Inflammatory macrophage treated with lipopolysaccharide for 4 hours (primary cell): ENCODE measurements at regions not wholly inside any gene's neighbourhood (a gene's known extent, or its start where the extent isn't known, plus 50 kb on each side); places are given as distances from the start of the nearest gene placed in this dataset.
A peak's percentile ranks its signal among the peaks of the same experiment; 100 is the strongest.

Source experiments
- DNase-seq: peaks from one replicate; pipeline ENCODE4 v3.0.0-alpha.2; 2020

- DNase-seq = no peak
These were observed 217.0 kb upstream of the TARS1 start for GRCh38 chr5:33223563-33224284.

- DNase-seq = no peak
These were observed 216.3 kb upstream of the TARS1 start for GRCh38 chr5:33224285-33224961.

GRCh38 chr5:33227247-33227646 lies 213.5 kb upstream of the TARS1 start:
- no peak for DNase-seq

GRCh38 chr5:33227746-33228145 lies 213.0 kb upstream of the TARS1 start:
- no peak for DNase-seq

GRCh38 chr5:33228149-33228548 lies 212.6 kb upstream of the TARS1 start:
- DNase-seq = no peak

DNA sequence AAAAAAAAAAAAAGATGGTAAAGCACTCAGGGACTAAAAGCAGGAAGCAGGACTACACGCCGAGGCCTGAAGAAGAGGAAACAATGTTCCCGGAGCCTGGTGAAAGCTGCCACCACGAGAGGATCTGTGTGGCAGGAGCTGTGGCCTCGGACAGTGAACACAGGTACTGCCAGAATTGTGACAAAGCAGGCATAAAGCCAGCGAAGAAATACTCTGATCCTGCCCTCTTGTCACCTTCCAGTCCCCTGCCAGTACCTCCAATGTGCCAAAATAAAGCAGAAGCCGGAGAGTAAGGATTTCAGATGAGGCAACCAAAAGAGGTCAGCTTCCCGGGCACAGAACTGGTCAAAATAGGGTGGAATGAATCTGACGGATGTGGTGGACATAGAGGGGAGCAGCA lies 211.5 kb upstream of the TARS1 start:
- no peak for DNase-seq

GRCh38 chr5:33230467-33231078 lies 210.2 kb upstream of the TARS1 start:
- DNase-seq = no peak

GRCh38 chr5:33231214-33231710 lies 209.5 kb upstream of the TARS1 start:
- DNase-seq = no peak

DNA sequence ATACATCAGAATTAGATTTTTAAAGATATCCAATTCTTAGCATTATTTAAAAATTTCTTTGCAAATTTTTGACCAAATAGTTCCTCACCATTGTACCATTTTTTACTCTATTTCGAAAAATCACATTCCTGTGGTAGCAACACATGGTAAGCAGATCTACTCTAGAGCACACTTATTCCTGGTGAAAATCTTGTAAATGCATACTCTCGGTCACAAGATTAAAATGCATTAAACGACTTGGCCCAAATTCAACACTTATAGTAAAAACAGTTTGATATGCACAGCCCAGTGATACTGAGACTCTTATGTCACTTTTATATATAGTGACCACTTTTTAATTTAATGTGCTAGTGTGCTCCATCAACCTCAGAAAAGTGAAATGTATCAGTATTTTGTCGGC lies 208.8 kb upstream of the TARS1 start:
- no peak for DNase-seq

DNA sequence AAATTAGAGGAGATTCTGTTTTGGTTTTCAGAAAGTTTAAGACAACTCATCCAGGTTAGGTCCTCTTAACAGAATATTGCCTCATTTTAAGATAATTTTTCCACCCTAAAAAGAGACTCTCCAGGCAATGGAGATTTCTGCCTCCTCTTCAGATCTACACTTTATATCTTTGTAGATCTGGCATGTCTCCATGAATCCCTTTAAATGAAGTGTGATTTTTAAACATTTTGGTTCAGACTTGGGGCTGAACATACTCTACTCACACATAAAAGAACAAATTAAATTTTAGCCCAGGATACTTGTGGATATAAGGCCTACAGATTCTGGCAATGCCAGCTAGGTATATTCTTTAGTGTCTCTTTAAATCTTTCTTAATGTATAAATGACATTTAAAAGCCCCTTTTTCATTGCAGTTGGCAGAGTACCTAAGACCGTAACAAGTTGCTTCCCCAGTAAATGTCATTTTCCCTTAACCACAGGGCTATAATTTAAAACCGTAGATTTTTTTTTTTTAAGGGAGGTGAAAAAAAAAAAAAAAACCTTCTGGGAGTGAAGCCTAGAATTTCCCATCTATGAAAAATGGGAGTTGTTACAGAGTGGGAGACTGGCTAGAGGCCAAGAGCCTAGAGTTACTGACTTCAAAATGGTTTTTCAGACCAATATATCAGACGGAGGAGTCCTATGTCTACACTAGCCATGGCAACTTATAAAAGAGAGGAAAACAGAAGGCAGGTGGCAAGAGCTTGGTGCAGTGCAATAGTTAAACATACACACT lies 207.8 kb upstream of the TARS1 start:
- no peak for DNase-seq

DNA sequence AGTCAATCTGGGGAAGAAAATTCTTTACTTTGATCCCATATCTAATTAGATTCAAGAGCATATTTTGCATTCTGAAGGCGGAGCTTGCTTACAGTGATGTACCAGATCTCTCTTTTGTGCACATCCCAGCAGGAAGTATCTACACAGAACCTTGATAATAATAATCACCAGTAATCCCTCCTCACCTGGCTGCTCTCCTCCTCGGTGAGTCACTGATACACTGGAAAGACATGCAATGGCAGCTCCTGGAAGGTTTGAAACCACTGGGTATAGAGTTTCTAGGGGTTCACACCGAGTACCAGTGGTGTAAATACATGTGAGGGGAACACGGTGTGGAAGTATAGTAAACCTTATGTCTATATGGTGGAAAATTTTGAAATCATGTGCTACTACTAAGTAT lies 205.5 kb upstream of the TARS1 start:
- DNase-seq = no peak

- DNase-seq = no peak
These were observed 204.9 kb upstream of the TARS1 start for GRCh38 chr5:33235824-33236223.

- DNase-seq = peak; percentile 10
These were observed 203.3 kb upstream of the TARS1 start for GRCh38 chr5:33237471-33237870.

GRCh38 chr5:33238826-33239695 lies 201.7 kb upstream of the TARS1 start:
- no peak for DNase-seq

- DNase-seq = no peak
These were observed 200.2 kb upstream of the TARS1 start for GRCh38 chr5:33240558-33240957.

DNA sequence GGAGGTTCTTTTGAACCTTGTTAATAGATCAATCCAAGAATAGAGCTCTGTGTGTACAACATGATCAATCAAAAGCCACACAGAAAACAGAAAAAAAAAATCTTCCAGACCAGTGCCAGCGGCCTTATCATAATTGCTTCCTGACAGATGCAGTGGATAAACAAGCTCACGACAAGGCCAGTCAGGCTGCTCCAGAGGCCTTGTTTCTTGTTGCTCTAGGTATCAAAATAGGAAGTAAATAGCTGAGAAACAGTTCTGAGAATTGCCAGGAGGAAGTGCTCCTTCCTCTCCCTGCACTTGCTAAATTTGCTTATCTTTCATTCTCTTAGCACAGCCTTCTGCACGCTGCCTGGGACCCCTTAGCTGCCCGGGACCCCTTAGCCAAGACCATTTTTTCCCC lies 199.0 kb upstream of the TARS1 start:
- DNase-seq = peak; percentile 67

DNA sequence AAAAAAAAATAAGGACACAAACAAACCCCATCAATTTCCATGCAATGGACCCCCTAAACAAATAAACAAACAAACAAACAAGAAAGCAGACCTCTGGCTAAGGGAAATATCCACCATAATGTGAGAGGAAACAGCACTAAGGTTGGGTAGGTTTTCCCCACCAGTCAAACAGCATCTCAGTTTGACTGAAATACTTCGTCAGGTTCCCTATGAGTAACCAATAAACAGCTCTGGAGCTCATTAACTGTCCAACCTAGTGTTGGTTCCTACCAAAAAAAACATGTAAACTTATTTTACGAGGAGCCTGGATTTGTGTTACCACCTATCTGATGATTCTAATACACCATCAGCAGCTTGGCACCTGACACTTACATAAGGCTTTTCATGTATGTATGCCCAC lies 198.5 kb upstream of the TARS1 start:
- DNase-seq = no peak

GRCh38 chr5:33244441-33245150 lies 196.2 kb upstream of the TARS1 start:
- DNase-seq = no peak

DNA sequence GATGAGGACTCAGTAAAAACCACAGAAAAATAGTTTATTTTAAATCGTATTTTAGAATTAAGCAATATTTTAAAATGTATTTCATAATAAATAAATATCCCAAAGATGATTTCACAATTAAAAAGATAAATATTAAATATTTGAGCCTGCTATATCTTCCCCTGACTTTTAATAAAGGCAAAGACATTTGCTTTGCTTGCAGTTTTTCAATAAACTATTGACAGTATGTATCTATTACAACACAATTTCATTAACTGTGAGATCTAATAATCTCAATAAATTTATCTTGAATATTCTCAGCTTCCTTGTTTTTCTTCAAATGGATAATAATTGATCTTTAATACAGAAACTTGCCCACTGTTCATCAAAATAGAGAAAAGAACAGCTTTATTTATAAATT lies 186.2 kb upstream of the TARS1 start:
- no peak for DNase-seq

DNA sequence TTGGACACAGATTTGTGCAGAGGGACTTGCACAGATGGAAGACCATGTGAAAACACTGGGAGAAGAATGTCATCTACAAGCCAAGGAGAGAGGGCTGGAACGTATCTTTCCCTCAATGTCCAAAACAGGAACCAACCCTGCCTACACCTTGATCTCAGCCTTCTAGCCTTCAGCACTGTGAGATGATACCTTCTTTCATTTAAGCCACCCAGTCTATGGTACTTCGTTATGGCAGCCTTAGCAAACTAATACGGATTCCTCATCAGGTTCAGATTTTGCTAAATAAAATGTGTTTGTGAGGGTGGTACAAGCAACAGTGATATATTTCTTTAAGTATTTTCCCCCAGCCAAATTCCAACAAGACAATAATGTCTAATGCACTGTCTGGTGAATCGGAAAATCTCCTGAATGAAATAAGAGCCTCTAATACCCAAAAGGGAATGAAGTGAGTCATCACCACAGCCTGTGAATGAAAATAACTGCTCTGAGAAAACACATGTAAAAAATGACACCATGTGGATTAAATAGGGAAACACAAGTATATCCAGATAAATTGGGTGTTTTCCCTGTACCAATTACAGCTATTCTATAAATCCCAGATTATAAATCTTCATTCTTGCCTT lies 182.8 kb upstream of the TARS1 start:
- DNase-seq = no peak

DNA sequence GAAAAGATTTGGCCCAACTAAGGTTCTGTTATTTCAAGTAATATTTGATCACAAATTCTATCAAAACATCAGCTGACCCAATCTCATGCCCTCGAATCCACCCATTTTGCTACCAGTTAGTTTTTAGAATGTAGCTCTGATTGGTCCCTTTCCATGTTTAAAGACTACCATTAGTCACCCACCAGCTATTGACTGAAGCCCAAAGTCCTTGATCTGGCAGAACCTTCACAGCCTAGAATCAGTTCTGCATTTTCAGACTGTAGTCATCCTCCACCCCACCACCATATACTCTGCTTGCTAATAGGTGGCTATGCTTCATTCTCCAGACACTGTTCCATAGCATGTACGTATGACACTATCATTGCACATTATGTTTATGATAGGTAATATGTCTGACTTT lies 182.2 kb upstream of the TARS1 start:
- DNase-seq = no peak
